Thyroid gland (tissue), 4 donors: ENCODE measurements at regions not wholly inside any gene's neighbourhood (a gene's known extent, or its start where the extent isn't known, plus 50 kb on each side); places are given as distances from the start of the nearest gene placed in this dataset.

ENCODE experiments used
- CTCF ChIP-seq, 6 experiments: fragments of 200-600 bp in 3 of 6; fragments of 450-650 bp in 3 of 6; sonication (generic) in 3 of 6; IDR thresholded peaks; one replicate each; pipeline ENCODE4 v1.5.1; 2016 to 2019; ENCODE audit warnings: antibody characterized with exemption in 6 of 6, mild to moderate bottlenecking in 2 of 6, inconsistent platforms in 1 of 6, moderate library complexity in 1 of 6
- POLR2A ChIP-seq, 2 donors: fragments of 450-650 bp; IDR thresholded peaks; one replicate each; pipeline ENCODE4 v1.6.1; 2017; ENCODE audit warnings: antibody characterized with exemption in 2 of 2, mild to moderate bottlenecking in 2 of 2, moderate library complexity in 1 of 2

- no peak for TF ChIP-seq CTCF (IDR thresholded peaks at IDR 0.05)
- TF ChIP-seq POLR2A (IDR thresholded peaks at IDR 0.05): no peak
These were observed 222.3 kb downstream of the ENC1 start for GRCh38 chr5:74418261-74418660.
